HFFc6 (cell line): ENCODE measurements at regions not wholly inside any gene's neighbourhood (a gene's known extent, or its start where the extent isn't known, plus 50 kb on each side); places are given as distances from the start of the nearest gene placed in this dataset.
A peak's percentile ranks its signal among the peaks of the same experiment; 100 is the strongest.

ENCODE experiments used
- DNase-seq: peaks from one replicate; pipeline ENCODE4 v3.0.0-alpha.2; 2018
- H3K27ac Mint-ChIP-seq: 2 replicates; pipeline ENCODE4 v1.8.0; 2020; ENCODE audit warnings: mild to moderate bottlenecking, mixed read lengths
- H3K27me3 Mint-ChIP-seq: 2 replicates; pipeline ENCODE4 v1.8.0; 2021; ENCODE audit warnings: mild to moderate bottlenecking, moderate library complexity, mixed read lengths; ENCODE audit not compliant: insufficient read depth
- H3K36me3 Mint-ChIP-seq: 2 replicates; pipeline ENCODE4 v1.8.0; 2021; ENCODE audit warnings: low read depth, mixed read lengths
- H3K4me1 Mint-ChIP-seq: 2 replicates; pipeline ENCODE4 v1.8.0; 2020; ENCODE audit warnings: low read depth, mixed read lengths
- H3K4me3 Mint-ChIP-seq: 2 replicates; pipeline ENCODE4 v1.8.0; 2020; ENCODE audit warnings: mild to moderate bottlenecking, moderate library complexity, mixed read lengths
- H3K9me3 Mint-ChIP-seq: 2 replicates; pipeline ENCODE4 v1.8.0; 2020; ENCODE audit warnings: mild to moderate bottlenecking, mixed read lengths
- CTCF ChIP-seq: fragments of 200-600 bp; sonication (generic); IDR thresholded peaks from 2 replicates; pipeline ENCODE4 v1.5.0; 2021; ENCODE audit warnings: antibody characterized with exemption, mild to moderate bottlenecking

GRCh38 chr9:20284601-20285289 lies 337.6 kb downstream of the MLLT3 start:
- no peak overlapping the region for H3K27ac Mint-ChIP-seq
- H3K36me3 Mint-ChIP-seq = no peaks in the 10 kb centered on the region
- no peak for TF ChIP-seq CTCF
- H3K4me3 Mint-ChIP-seq = no peak overlapping the region
- H3K27me3 Mint-ChIP-seq = peaks cover 3% of the 10 kb centered on the region
- no peak for DNase-seq
- no peaks in the 10 kb centered on the region for H3K9me3 Mint-ChIP-seq
- no peaks in the 10 kb centered on the region for H3K4me1 Mint-ChIP-seq

GRCh38 chr9:20280330-20280729 lies 342.0 kb downstream of the MLLT3 start:
- Mint-ChIP-seq H3K36me3 (no peaks in the 10 kb centered on the region), H3K4me3 (no peak overlapping the region), H3K4me1 (no peaks in the 10 kb centered on the region), H3K27ac (no peak overlapping the region), H3K27me3 (no peaks in the 10 kb centered on the region; the same call in none of the 2 replicates), H3K9me3 (peaks cover 9% of the 10 kb centered on the region)
- TF ChIP-seq CTCF = no peak
- no peak for DNase-seq

GRCh38 chr9:20276762-20277161 lies 345.5 kb downstream of the MLLT3 start:
- no peak overlapping the region for H3K27ac Mint-ChIP-seq
- no peak for DNase-seq
- no peaks in the 10 kb centered on the region for H3K4me1 Mint-ChIP-seq
- H3K9me3 Mint-ChIP-seq = peaks cover 13% of the 10 kb centered on the region
- no peaks in the 10 kb centered on the region for H3K36me3 Mint-ChIP-seq
- H3K4me3 Mint-ChIP-seq = no peak overlapping the region
- H3K27me3 Mint-ChIP-seq = peaks cover 3% of the 10 kb centered on the region
- TF ChIP-seq CTCF = no peak

- Mint-ChIP-seq H3K9me3 (peaks cover 7% of the 10 kb centered on the region), H3K27me3 (peaks cover 7% of the 10 kb centered on the region), H3K4me3 (no peak overlapping the region), H3K36me3 (no peaks in the 10 kb centered on the region), H3K4me1 (peaks cover 10% of the 10 kb centered on the region), H3K27ac (no peak overlapping the region)
- TF ChIP-seq CTCF = peak; percentile 45; the same call in 1 of the 2 replicates
- DNase-seq = no peak
Measured at GRCh38 chr9:20271723-20272122, 350.6 kb downstream of the MLLT3 start.

GRCh38 chr9:20271096-20271495 lies 351.2 kb downstream of the MLLT3 start:
- Mint-ChIP-seq H3K4me3 (no peak overlapping the region), H3K36me3 (no peaks in the 10 kb centered on the region), H3K4me1 (peaks cover 10% of the 10 kb centered on the region), H3K27ac (no peak overlapping the region), H3K27me3 (peaks cover 7% of the 10 kb centered on the region), H3K9me3 (peaks cover 7% of the 10 kb centered on the region; the same call in 1 of the 2 replicates)
- no peak for TF ChIP-seq CTCF
- no peak for DNase-seq
